A549 (cell line): ENCODE measurements at regions not wholly inside any gene's neighbourhood (a gene's known extent, or its start where the extent isn't known, plus 50 kb on each side); places are given as distances from the start of the nearest gene placed in this dataset.

ENCODE experiments used
- ATAC-seq, 2 experiments: fragments of 200-7000 bp in 1 of 2; fragments of >200 bp in 1 of 2; cut with Nextera tagmentation in 1 of 2; cut with Tn5 transposase in 1 of 2; 3 replicates each; pipeline versions ENCODE4 v1.8.0 to v1.9.1; 2018 to 2020; ENCODE audit warnings: mild to moderate bottlenecking in 1 of 2, moderate library complexity in 1 of 2
- CTCF ChIA-PET: fragments of 300-600 bp; sonication (Branson Sonifier 250); formaldehyde crosslinking; extraction: SDS; loops from one replicate; lab custom pipeline; 2021; ENCODE audit warnings: antibody characterized with exemption, inconsistent platforms; lab: Yijun Ruan, JAX
- POLR2A ChIA-PET: fragments of 350-600 bp; formaldehyde crosslinking; extraction: SDS; loops from one replicate; lab custom pipeline; 2021; ENCODE audit warnings: antibody characterized with exemption, inconsistent platforms; lab: Yijun Ruan, JAX
- DNase-seq, 2 experiments: peaks; one replicate each; pipeline versions ENCODE4 v3.0.0 to v3.0.0-alpha.2; 2011 to 2016; ENCODE audit warnings: low read depth in 1 of 2, low spot score in 1 of 2
- FAIRE-seq: peaks from 2 replicates; lab custom pipeline; 2011; peaks lifted over from hg19 to GRCh38; lab: Jason Lieb, UNC
- H3K27ac ChIP-seq, 2 experiments: fragments of >200 bp; sonication (Bioruptor Twin); formaldehyde crosslinking; 3 replicates each; pipeline ENCODE4 v1.5.1; 2016 to 2017
- H3K4me1 ChIP-seq: fragments of >200 bp; sonication (Bioruptor Twin); formaldehyde crosslinking; 3 replicates; pipeline ENCODE4 v1.6.1; 2016
- H3K4me2 ChIP-seq: fragments of >200 bp; sonication (Bioruptor Twin); formaldehyde crosslinking; 3 replicates; pipeline ENCODE4 v1.6.1; 2016
- H3K4me3 ChIP-seq: fragments of >200 bp; sonication (Bioruptor Twin); formaldehyde crosslinking; 3 replicates; pipeline ENCODE4 v1.5.1; 2016
- H3K9me3 ChIP-seq: fragments of >200 bp; sonication (Bioruptor Twin); formaldehyde crosslinking; 3 replicates; pipeline ENCODE4 v1.6.1; 2016
- ATOH8 ChIP-seq: fragments of 250-450 bp; sonication (Bioruptor Pico); IDR thresholded peaks from 2 replicates; pipeline ENCODE4 v1.5.0; 2020; ENCODE audit warnings: low read depth, mild to moderate bottlenecking, moderate library complexity
- CBX2 ChIP-seq: fragments of 200-600 bp; sonication (generic); IDR thresholded peaks from 2 replicates; pipeline ENCODE4 v1.6.1; 2016; ENCODE audit warnings: low read depth, mild to moderate bottlenecking, borderline replicate concordance
- CBX8 ChIP-seq: fragments of 200-600 bp; sonication (generic); IDR thresholded peaks from 2 replicates; pipeline ENCODE4 v1.6.1; 2016
- CEBPB ChIP-seq, 2 experiments: fragments of >200 bp in 1 of 2; sonication (Bioruptor Twin) in 1 of 2; formaldehyde crosslinking in 1 of 2; IDR thresholded peaks; 2 replicates each; pipeline ENCODE4 v1.6.1; 2012 to 2016
- E2F6 ChIP-seq: IDR thresholded peaks from 2 replicates; pipeline ENCODE4 v1.6.1; 2012; ENCODE audit warnings: low read depth, borderline replicate concordance
- EP300 ChIP-seq, 2 experiments: fragments of >200 bp; sonication (Bioruptor Twin); formaldehyde crosslinking; IDR thresholded peaks; 2 replicates in 1 of 2; 3 replicates in 1 of 2; pipeline ENCODE4 v1.6.1; 2016 to 2017
- FOXS1 ChIP-seq: fragments of 250-450 bp; sonication (Bioruptor Pico); IDR thresholded peaks from 2 replicates; pipeline ENCODE4 v1.5.0; 2020; ENCODE audit warnings: mild to moderate bottlenecking, moderate library complexity
- GATA3 ChIP-seq: IDR thresholded peaks from 2 replicates; pipeline ENCODE4 v1.6.1; 2012; ENCODE audit warnings: borderline replicate concordance
- HDAC2 ChIP-seq: fragments of 200-600 bp; sonication (generic); IDR thresholded peaks from 2 replicates; pipeline ENCODE4 v1.6.1; 2016
- HOXA7 ChIP-seq: fragments of 250-450 bp; sonication (Bioruptor Pico); IDR thresholded peaks from 2 replicates; pipeline ENCODE4 v1.5.0; 2020; ENCODE audit warnings: mild to moderate bottlenecking, moderate library complexity
- HOXB13 ChIP-seq: fragments of 250-450 bp; sonication (Bioruptor Pico); IDR thresholded peaks from 2 replicates; pipeline ENCODE4 v1.5.0; 2020; ENCODE audit warnings: low read depth, mild to moderate bottlenecking, moderate library complexity
- HOXB5 ChIP-seq: fragments of 250-450 bp; sonication (Bioruptor Pico); IDR thresholded peaks from 2 replicates; pipeline ENCODE4 v1.5.0; 2020; ENCODE audit warnings: mild to moderate bottlenecking, moderate library complexity
- JUN ChIP-seq, 2 experiments: fragments of >200 bp; sonication (Bioruptor Twin); formaldehyde crosslinking; IDR thresholded peaks; 2 replicates in 1 of 2; 3 replicates in 1 of 2; pipeline ENCODE4 v1.6.1; 2016 to 2017
- KDM1A ChIP-seq: fragments of 200-600 bp; sonication (generic); IDR thresholded peaks from 2 replicates; pipeline ENCODE4 v1.6.1; 2016; ENCODE audit warnings: low read depth, mild to moderate bottlenecking
- MAFK ChIP-seq: fragments of 450-650 bp; IDR thresholded peaks from 2 replicates; pipeline ENCODE4 v1.6.1; 2014; ENCODE audit not compliant: partially characterized antibody
- MAZ ChIP-seq: fragments of 150-350 bp; IDR thresholded peaks from 2 replicates; pipeline ENCODE4 v1.6.1; 2014; ENCODE audit warnings: antibody characterized with exemption, low read depth, low read length, borderline replicate concordance
- RAD21 ChIP-seq, 2 experiments: fragments of >200 bp in 1 of 2; sonication (Bioruptor Twin) in 1 of 2; formaldehyde crosslinking in 1 of 2; IDR thresholded peaks in 1 of 2; conservative IDR thresholded peaks in 1 of 2; 2 replicates in 1 of 2; 3 replicates in 1 of 2; pipeline ENCODE4 v1.6.1; 2012 to 2018; ENCODE audit warnings: inconsistent platforms in 1 of 2
- RARB ChIP-seq: fragments of 250-450 bp; sonication (Bioruptor Pico); IDR thresholded peaks from 2 replicates; pipeline ENCODE4 v1.8.0; 2021; ENCODE audit warnings: mild to moderate bottlenecking, moderate library complexity
- SREBF2 ChIP-seq: fragments of 450-650 bp; IDR thresholded peaks from 2 replicates; pipeline ENCODE4 v1.6.1; 2014; ENCODE audit warnings: mild to moderate bottlenecking, moderate library complexity
- TP53 ChIP-seq: fragments of 250-450 bp; sonication (Bioruptor Pico); IDR thresholded peaks from 2 replicates; pipeline ENCODE4 v1.5.0; 2021; ENCODE audit warnings: mild to moderate bottlenecking, moderate library complexity
- ZC3H11A ChIP-seq: fragments of 450-650 bp; IDR thresholded peaks from 2 replicates; pipeline ENCODE4 v1.6.1; 2014; ENCODE audit warnings: antibody characterized with exemption, mild to moderate bottlenecking
- ZFP36 ChIP-seq: fragments of 450-650 bp; IDR thresholded peaks from 2 replicates; pipeline ENCODE4 v1.6.1; 2014; ENCODE audit warnings: borderline replicate concordance; ENCODE audit not compliant: partially characterized antibody
- WGBS: methylation state at CpG from one replicate; pipeline ENCODE4 v1.1.6; 2017; ENCODE audit errors: missing lambda C conversion rate; 5-methylcytosine and 5-hydroxymethylcytosine counted together
- TF ChIP-seq, protein P1 (sequence below): fragments of >200 bp; sonication (Bioruptor Twin); formaldehyde crosslinking; IDR thresholded peaks from 3 replicates; pipeline ENCODE4 v1.6.1; 2016
- TF ChIP-seq, protein P2 (sequence below): fragments of 250-450 bp; sonication (Bioruptor Pico); IDR thresholded peaks from 2 replicates; pipeline ENCODE4 v1.5.0; 2021; ENCODE audit warnings: mild to moderate bottlenecking, moderate library complexity, borderline replicate concordance

DNA sequence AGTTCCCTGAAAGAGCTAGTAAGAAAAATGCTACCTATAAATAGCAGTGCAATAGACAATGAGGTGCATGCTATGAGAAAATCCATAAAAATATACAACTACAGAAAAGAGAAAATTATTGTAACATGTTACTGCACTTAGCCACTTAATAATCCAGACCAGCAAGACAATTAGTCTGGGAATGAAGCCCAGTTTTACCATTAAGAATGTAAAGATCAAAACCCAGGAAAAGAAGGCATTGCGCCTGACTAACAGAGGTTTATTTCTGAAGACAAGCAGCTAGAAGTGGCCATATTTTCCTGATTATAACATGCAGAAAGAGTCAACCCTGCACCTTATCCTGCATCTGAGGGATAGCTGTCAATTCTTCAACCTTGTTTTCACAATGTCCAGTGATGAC lies 276.4 kb upstream of the PRMT6 start:
- CTCF ChIA-PET = no interaction called here
- no peak overlapping the region for H3K4me3 ChIP-seq
- no peak for FAIRE-seq

GRCh38 chr1:106780806-106781569 lies 275.5 kb upstream of the PRMT6 start:
- Histone ChIP-seq H3K27ac (no peak overlapping the region), H3K4me1 (no peaks in the 10 kb centered on the region), H3K4me2 (no peak overlapping the region), H3K9me3 (no peaks in the 10 kb centered on the region), H3K4me3 (no peak overlapping the region)
- CTCF ChIA-PET = no interaction called here
- ATAC-seq = no peak
- TF ChIP-seq CBX8 (no peak), HOXB5 (no peak), TP53 (CRISPR knock-in tag) (no peak), KDM1A (no peak), JUN (IDR thresholded peaks at IDR 0.05) (no peak), RARB (CRISPR knock-in tag) (no peak), E2F6 (no peak), CEBPB (IDR thresholded peaks at IDR 0.05) (no peak), HOXA7 (no peak), CBX2 (no peak), MAFK (no peak)
- TF ChIP-seq, protein P1, sequence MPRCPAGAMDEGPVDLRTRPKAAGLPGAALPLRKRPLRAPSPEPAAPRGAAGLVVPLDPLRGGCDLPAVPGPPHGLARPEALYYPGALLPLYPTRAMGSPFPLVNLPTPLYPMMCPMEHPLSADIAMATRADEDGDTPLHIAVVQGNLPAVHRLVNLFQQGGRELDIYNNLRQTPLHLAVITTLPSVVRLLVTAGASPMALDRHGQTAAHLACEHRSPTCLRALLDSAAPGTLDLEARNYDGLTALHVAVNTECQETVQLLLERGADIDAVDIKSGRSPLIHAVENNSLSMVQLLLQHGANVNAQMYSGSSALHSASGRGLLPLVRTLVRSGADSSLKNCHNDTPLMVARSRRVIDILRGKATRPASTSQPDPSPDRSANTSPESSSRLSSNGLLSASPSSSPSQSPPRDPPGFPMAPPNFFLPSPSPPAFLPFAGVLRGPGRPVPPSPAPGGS = no peak
- TF ChIP-seq, protein P2, sequence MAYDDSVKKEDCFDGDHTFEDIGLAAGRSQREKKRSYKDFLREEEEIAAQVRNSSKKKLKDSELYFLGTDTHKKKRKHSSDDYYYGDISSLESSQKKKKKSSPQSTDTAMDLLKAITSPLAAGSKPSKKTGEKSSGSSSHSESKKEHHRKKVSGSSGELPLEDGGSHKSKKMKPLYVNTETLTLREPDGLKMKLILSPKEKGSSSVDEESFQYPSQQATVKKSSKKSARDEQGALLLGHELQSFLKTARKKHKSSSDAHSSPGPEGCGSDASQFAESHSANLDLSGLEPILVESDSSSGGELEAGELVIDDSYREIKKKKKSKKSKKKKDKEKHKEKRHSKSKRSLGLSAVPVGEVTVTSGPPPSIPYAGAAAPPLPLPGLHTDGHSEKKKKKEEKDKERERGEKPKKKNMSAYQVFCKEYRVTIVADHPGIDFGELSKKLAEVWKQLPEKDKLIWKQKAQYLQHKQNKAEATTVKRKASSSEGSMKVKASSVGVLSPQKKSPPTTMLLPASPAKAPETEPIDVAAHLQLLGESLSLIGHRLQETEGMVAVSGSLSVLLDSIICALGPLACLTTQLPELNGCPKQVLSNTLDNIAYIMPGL (CRISPR knock-in tag) = no peak
- 0% methylated on average over 1 of the region's 1 CpG for WGBS
- no peak for FAIRE-seq
- no peak for DNase-seq
- POLR2A ChIA-PET = no interaction called here

More for the DNA sequence above, 276.4 kb upstream of the PRMT6 start:
- TF ChIP-seq RAD21 (conservative IDR thresholded peaks at IDR 0.05 in 1 of 2, IDR thresholded peaks at IDR 0.05 in 1 of 2) = no peak
- no peak for TF ChIP-seq E2F6
- TF ChIP-seq HOXB5 = no peak
- no peak for TF ChIP-seq GATA3
- no peak for TF ChIP-seq ATOH8 (CRISPR knock-in tag)
- no peak for TF ChIP-seq EP300 (IDR thresholded peaks at IDR 0.05)
- no peak for TF ChIP-seq CBX2
- TF ChIP-seq MAZ = no peak
- no peak for TF ChIP-seq FOXS1 (CRISPR knock-in tag)
- TF ChIP-seq SREBF2 = no peak
- TF ChIP-seq ZC3H11A = no peak
- TF ChIP-seq ZFP36 = no peak
- TF ChIP-seq HDAC2 = no peak
- TF ChIP-seq HOXA7 = no peak
- no peak for TF ChIP-seq MAFK
- no peak for TF ChIP-seq JUN (IDR thresholded peaks at IDR 0.05)
- no peak for TF ChIP-seq HOXB13
- POLR2A ChIA-PET = no interaction called here
- Histone ChIP-seq H3K27ac (no peak overlapping the region), H3K9me3 (no peaks in the 10 kb centered on the region), H3K4me2 (no peak overlapping the region), H3K4me1 (no peaks in the 10 kb centered on the region)
- DNase-seq (no peak), ATAC-seq (no peak)
- WGBS = 67% methylated on average over 1 of the region's 1 CpG
